Suprapubic skin (tissue), 4 donors: ENCODE measurements at regions not wholly inside any gene's neighbourhood (a gene's known extent, or its start where the extent isn't known, plus 50 kb on each side); places are given as distances from the start of the nearest gene placed in this dataset.

ENCODE experiments used
- DNase-seq, 2 donors: peaks; one replicate each; pipeline ENCODE4 v3.0.0-alpha.2; 2019; ENCODE audit warnings: low spot score in 2 of 2
- H3K27ac ChIP-seq: fragments of 200-600 bp; sonication (generic); one replicate; pipeline ENCODE4 v1.5.1; 2019
- H3K27me3 ChIP-seq: fragments of 200-600 bp; sonication (generic); one replicate; pipeline ENCODE4 v1.5.1; 2019
- H3K36me3 ChIP-seq: fragments of 200-600 bp; sonication (generic); one replicate; pipeline ENCODE4 v1.5.1; 2019
- H3K4me1 ChIP-seq: fragments of 200-600 bp; sonication (generic); one replicate; pipeline ENCODE4 v1.5.1; 2019
- H3K4me3 ChIP-seq: fragments of 200-600 bp; sonication (generic); one replicate; pipeline ENCODE4 v1.5.1; 2019; ENCODE audit warnings: mild to moderate bottlenecking
- H3K9me3 ChIP-seq: fragments of 200-600 bp; sonication (generic); one replicate; pipeline ENCODE4 v1.5.1; 2019
- CTCF ChIP-seq, 2 donors: fragments of 200-600 bp in 1 of 2; fragments of 450-650 bp in 1 of 2; sonication (generic) in 1 of 2; IDR thresholded peaks; one replicate each; pipeline ENCODE4 v1.5.1; 2016 to 2019; ENCODE audit warnings: antibody characterized with exemption in 2 of 2, mild to moderate bottlenecking in 1 of 2, moderate library complexity in 1 of 2
- EP300 ChIP-seq: sonication (generic); formaldehyde crosslinking; IDR thresholded peaks from one replicate; pipeline ENCODE4 v1.6.1; 2017; ENCODE audit warnings: antibody characterized with exemption
- POLR2A ChIP-seq, 2 donors: fragments of 450-650 bp; IDR thresholded peaks; one replicate each; pipeline ENCODE4 v1.6.1; 2017; ENCODE audit warnings: antibody characterized with exemption in 2 of 2, mild to moderate bottlenecking in 2 of 2, moderate library complexity in 2 of 2
- POLR2AphosphoS5 ChIP-seq, 3 donors: sonication (generic); formaldehyde crosslinking; IDR thresholded peaks; one replicate each; pipeline ENCODE4 v1.6.1; 2017; ENCODE audit warnings: antibody characterized with exemption in 3 of 3
- WGBS: methylation state at CpG from one replicate; pipeline ENCODE4 v1.1.5; 2018; 5-methylcytosine and 5-hydroxymethylcytosine counted together

DNA sequence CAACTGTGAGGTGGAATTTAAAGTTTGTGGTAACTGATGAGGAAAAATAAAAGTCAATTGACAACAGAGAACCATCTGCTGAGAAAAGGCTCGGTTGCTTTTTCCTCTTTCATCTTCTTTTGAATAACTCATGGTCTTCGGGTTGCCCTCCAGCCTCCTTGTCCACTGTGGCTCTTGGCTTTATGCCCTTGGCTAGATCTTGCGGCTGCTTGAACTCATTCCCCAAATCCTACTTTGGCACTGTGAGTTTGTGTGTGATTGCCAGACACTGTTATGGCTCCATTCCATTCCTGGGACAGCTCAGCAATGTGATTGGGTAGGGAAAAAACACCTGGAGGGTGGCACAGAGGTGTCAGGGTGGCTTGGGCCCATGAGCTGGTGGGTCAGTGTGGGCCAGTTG is 387.4 kb downstream of the DLEU7 start:
- H3K4me1 ChIP-seq = peaks cover 4% of the 10 kb centered on the region
- no peak overlapping the region for H3K27ac ChIP-seq
- WGBS = 43% methylated on average over 3 of the region's 3 CpGs
- H3K36me3 ChIP-seq = no peaks in the 10 kb centered on the region
- no peaks in the 10 kb centered on the region for H3K27me3 ChIP-seq
- TF ChIP-seq POLR2A (IDR thresholded peaks at IDR 0.05) (no peak), POLR2AphosphoS5 (IDR thresholded peaks at IDR 0.05) (no peak), EP300 (no peak), CTCF (IDR thresholded peaks at IDR 0.05) (no peak)
- DNase-seq = no peak
- no peak overlapping the region for H3K4me3 ChIP-seq
- no peaks in the 10 kb centered on the region for H3K9me3 ChIP-seq

DNA sequence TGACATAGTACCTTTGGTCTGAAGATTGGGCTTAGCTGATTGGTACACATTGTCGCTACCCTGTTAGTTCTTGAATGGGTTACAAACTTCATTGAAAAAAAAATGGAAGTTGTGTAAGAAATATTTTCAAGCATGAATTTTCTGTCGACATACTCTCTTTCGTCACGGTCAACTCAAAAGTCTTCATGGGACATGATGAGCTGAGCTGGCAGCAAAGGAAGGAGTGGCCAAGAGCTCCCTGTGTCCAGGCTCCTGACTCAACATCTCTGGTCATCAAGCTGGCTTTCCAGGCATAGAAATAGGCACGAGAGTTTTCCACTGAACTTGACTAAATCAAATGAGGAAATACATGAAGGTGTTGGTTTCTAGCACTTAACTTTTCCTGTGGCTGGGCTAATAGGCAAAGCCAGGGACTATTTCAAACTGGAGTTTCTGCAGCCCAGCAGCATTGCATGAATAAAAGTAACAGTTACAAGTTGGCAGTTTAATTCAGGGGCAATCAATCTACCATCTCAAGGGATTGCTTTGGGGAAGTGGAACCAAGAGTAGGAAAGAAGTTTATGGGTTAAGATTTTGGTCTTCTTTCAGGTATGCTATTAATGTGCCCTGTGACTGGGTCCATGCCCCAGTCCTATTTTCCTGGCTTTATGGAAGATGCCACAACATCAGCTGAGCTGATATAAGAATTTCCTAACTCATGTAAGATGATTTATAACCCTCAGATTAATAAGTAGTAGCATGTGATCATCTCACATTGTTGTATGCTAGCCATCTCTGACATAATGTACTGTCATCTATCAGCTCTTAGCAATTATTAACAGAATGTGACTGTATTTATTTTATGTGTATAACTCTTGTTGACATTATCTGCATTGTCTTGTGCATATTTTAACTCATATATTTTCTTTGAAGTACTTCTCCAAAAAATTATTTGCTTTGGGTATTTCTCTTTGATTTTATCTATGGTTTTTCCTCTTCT is 385.8 kb downstream of the DLEU7 start:
- H3K4me1 ChIP-seq = peaks cover 4% of the 10 kb centered on the region
- DNase-seq = no peak
- H3K27ac ChIP-seq = no peak overlapping the region
- H3K9me3 ChIP-seq = no peaks in the 10 kb centered on the region
- H3K4me3 ChIP-seq = no peak overlapping the region
- H3K36me3 ChIP-seq = no peaks in the 10 kb centered on the region
- no peak for TF ChIP-seq POLR2A (IDR thresholded peaks at IDR 0.05)
- TF ChIP-seq EP300 = no peak
- TF ChIP-seq CTCF (IDR thresholded peaks at IDR 0.05) = no peak
- no peak for TF ChIP-seq POLR2AphosphoS5 (IDR thresholded peaks at IDR 0.05)
- 85% methylated on average over 5 of the region's 5 CpGs for WGBS
- H3K27me3 ChIP-seq = no peaks in the 10 kb centered on the region

DNA sequence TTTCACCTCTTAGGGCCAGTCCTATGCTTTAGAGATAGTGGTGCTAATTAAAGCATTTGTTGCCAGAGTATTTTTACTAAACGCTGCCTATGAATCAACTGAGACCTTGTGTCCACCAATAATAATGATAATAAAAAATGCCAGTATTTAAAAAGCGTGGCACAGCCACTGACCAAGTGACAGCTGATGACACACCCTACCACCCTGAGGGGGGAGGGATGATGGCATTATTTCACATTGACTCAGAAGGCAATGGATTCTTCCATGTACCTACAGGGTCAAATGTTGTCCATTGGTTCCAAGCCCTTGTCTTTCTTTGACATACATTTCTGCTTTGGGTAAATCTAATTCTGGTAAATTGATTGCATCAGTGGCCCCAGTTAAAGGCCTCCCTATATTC is 384.4 kb downstream of the DLEU7 start:
- H3K4me3 ChIP-seq = no peak overlapping the region
- H3K27me3 ChIP-seq = no peaks in the 10 kb centered on the region
- H3K36me3 ChIP-seq = no peaks in the 10 kb centered on the region
- H3K4me1 ChIP-seq = no peaks in the 10 kb centered on the region
- DNase-seq = no peak
- no peak overlapping the region for H3K27ac ChIP-seq
- no peak for TF ChIP-seq CTCF (IDR thresholded peaks at IDR 0.05)
- no peak for TF ChIP-seq EP300
- TF ChIP-seq POLR2AphosphoS5 (IDR thresholded peaks at IDR 0.05) = no peak
- no peak for TF ChIP-seq POLR2A (IDR thresholded peaks at IDR 0.05)
- WGBS = 92% methylated on average over 2 of the region's 2 CpGs
- no peaks in the 10 kb centered on the region for H3K9me3 ChIP-seq

- Histone ChIP-seq H3K4me3 (no peak overlapping the region), H3K9me3 (no peaks in the 10 kb centered on the region), H3K36me3 (no peaks in the 10 kb centered on the region), H3K4me1 (no peaks in the 10 kb centered on the region), H3K27me3 (no peaks in the 10 kb centered on the region), H3K27ac (no peak overlapping the region)
- TF ChIP-seq CTCF (IDR thresholded peaks at IDR 0.05) (no peak), POLR2A (IDR thresholded peaks at IDR 0.05) (no peak), EP300 (no peak), POLR2AphosphoS5 (IDR thresholded peaks at IDR 0.05) (no peak)
- DNase-seq = no peak
Observed at GRCh38 chr13:50459658-50460057, 383.8 kb downstream of the DLEU7 start.

GRCh38 chr13:50460358-50460757 is 383.1 kb downstream of the DLEU7 start:
- Histone ChIP-seq H3K4me1 (no peaks in the 10 kb centered on the region), H3K27ac (no peak overlapping the region), H3K9me3 (no peaks in the 10 kb centered on the region), H3K36me3 (no peaks in the 10 kb centered on the region), H3K4me3 (no peak overlapping the region), H3K27me3 (no peaks in the 10 kb centered on the region)
- WGBS = 68% methylated on average over 1 of the region's 1 CpG
- TF ChIP-seq CTCF (IDR thresholded peaks at IDR 0.05) (no peak), POLR2AphosphoS5 (IDR thresholded peaks at IDR 0.05) (no peak), POLR2A (IDR thresholded peaks at IDR 0.05) (no peak), EP300 (no peak)
- DNase-seq = no peak
